CD14-positive monocyte (primary cell): ENCODE measurements at regions not wholly inside any gene's neighbourhood (a gene's known extent, or its start where the extent isn't known, plus 50 kb on each side); places are given as distances from the start of the nearest gene placed in this dataset.

ENCODE experiments used
- DNase-seq, 3 donors: peaks; one replicate each; pipeline ENCODE4 v3.0.0-alpha.2; 2011 to 2022
- H2AFZ ChIP-seq: 2 replicates; pipeline ENCODE4 v1.6.0; 2012; ENCODE audit warnings: mild to moderate bottlenecking, low read depth, low read length, inconsistent platforms; ENCODE audit not compliant: insufficient read depth, poor library complexity, severe bottlenecking
- H3K27ac ChIP-seq, 2 donors: 1 replicate in 1 of 2; 2 replicates in 1 of 2; pipeline ENCODE4 v1.5.1; 2012 to 2013; ENCODE audit warnings: low read length in 2 of 2, control low read depth in 1 of 2, inconsistent platforms in 1 of 2, low read depth in 1 of 2, mild to moderate bottlenecking in 1 of 2
- H3K27me3 ChIP-seq, 2 donors: one replicate each; pipeline versions ENCODE4 v1.6.0 to v1.6.1; 2011 to 2013; ENCODE audit warnings: low read length in 2 of 2; ENCODE audit not compliant: control insufficient read depth in 2 of 2, insufficient read depth in 2 of 2
- H3K36me3 ChIP-seq, 2 donors: replicated peaks in 1 of 2; 1 replicate in 1 of 2; 2 replicates in 1 of 2; pipeline versions ENCODE4 v1.5.1 to v1.6.1; 2012 to 2013; ENCODE audit warnings: low read length in 2 of 2, control low read depth in 1 of 2, inconsistent platforms in 1 of 2, mild to moderate bottlenecking in 1 of 2; ENCODE audit not compliant: insufficient read depth in 2 of 2, control insufficient read depth in 1 of 2
- H3K4me1 ChIP-seq, 2 donors: 1 replicate in 1 of 2; 2 replicates in 1 of 2; pipeline versions ENCODE4 v1.5.1 to v1.6.1; 2012 to 2013; ENCODE audit warnings: low read length in 2 of 2, control low read depth in 1 of 2, inconsistent platforms in 1 of 2, mild to moderate bottlenecking in 1 of 2, moderate library complexity in 1 of 2; ENCODE audit not compliant: insufficient read depth in 2 of 2, control insufficient read depth in 1 of 2
- H3K4me2 ChIP-seq: replicated peaks from 2 replicates; pipeline ENCODE3; 2012; ENCODE audit warnings: low read length, moderate library complexity, mild to moderate bottlenecking; ENCODE audit not compliant: poor library complexity, severe bottlenecking; ENCODE audit errors: extremely low read depth
- H3K4me3 ChIP-seq, 3 experiments: fragments of 200-600 bp in 1 of 3; sonication (generic) in 1 of 3; replicated peaks in 1 of 3; 1 replicate in 2 of 3; 2 replicates in 1 of 3; pipeline ENCODE4 v1.5.1; 2011 to 2013; ENCODE audit warnings: low read length in 3 of 3, mild to moderate bottlenecking in 3 of 3, control low read depth in 2 of 3, low read depth in 2 of 3, inconsistent platforms in 1 of 3, moderate library complexity in 1 of 3
- H3K79me2 ChIP-seq: 2 replicates; pipeline ENCODE4 v1.6.0; 2012; ENCODE audit warnings: mild to moderate bottlenecking, control low read depth, inconsistent platforms, low read length, moderate library complexity; ENCODE audit not compliant: insufficient read depth
- H3K9ac ChIP-seq: 2 replicates; pipeline ENCODE4 v1.6.0; 2017; ENCODE audit warnings: low read length, mild to moderate bottlenecking; ENCODE audit not compliant: insufficient read depth, poor library complexity, severe bottlenecking
- H3K9me3 ChIP-seq, 2 donors: replicated peaks in 1 of 2; 1 replicate in 1 of 2; 2 replicates in 1 of 2; pipeline versions ENCODE4 v1.5.1 to v1.6.1; 2012 to 2013; ENCODE audit warnings: low read length in 2 of 2, control low read depth in 1 of 2; ENCODE audit not compliant: control insufficient read depth in 1 of 2, insufficient read depth in 1 of 2
- H4K20me1 ChIP-seq: 2 replicates; pipeline ENCODE4 v1.6.0; 2012; ENCODE audit warnings: mild to moderate bottlenecking, low read length, control low read depth, moderate library complexity; ENCODE audit not compliant: insufficient read depth
- H3K27ac Mint-ChIP-seq, 7 donors: one replicate each; pipeline ENCODE4 v1.8.0; 2020; ENCODE audit warnings: mild to moderate bottlenecking in 7 of 7, mixed read lengths in 7 of 7, moderate library complexity in 6 of 7, inconsistent platforms in 2 of 7
- H3K27me3 Mint-ChIP-seq, 3 donors: one replicate each; pipeline ENCODE4 v1.8.0; 2021 to 2022; ENCODE audit warnings: low read depth in 3 of 3, mild to moderate bottlenecking in 3 of 3, mixed read lengths in 3 of 3, moderate library complexity in 3 of 3, inconsistent platforms in 1 of 3
- H3K36me3 Mint-ChIP-seq, 2 donors: one replicate each; pipeline ENCODE4 v1.8.0; 2020; ENCODE audit warnings: mixed read lengths in 2 of 2, inconsistent platforms in 1 of 2, mild to moderate bottlenecking in 1 of 2
- H3K4me1 Mint-ChIP-seq: one replicate; pipeline ENCODE4 v1.8.0; 2020; ENCODE audit warnings: mild to moderate bottlenecking, mixed read lengths
- H3K4me3 Mint-ChIP-seq, 2 donors: one replicate each; pipeline ENCODE4 v1.8.0; 2020; ENCODE audit warnings: mild to moderate bottlenecking in 2 of 2, mixed read lengths in 2 of 2, moderate library complexity in 1 of 2
- H3K9me3 Mint-ChIP-seq, 7 donors: one replicate each; pipeline ENCODE4 v1.8.0; 2020 to 2022; ENCODE audit warnings: mixed read lengths in 7 of 7, mild to moderate bottlenecking in 6 of 7, moderate library complexity in 6 of 7, inconsistent platforms in 2 of 7
- WGBS: methylation state at CpG from one replicate; pipeline ENCODE4 v1.1.5; 2013; ENCODE audit warnings: missing lambda C conversion rate; ENCODE audit not compliant: insufficient coverage; 5-methylcytosine and 5-hydroxymethylcytosine counted together
- intact Hi-C, 2 donors: fragments of 100-400 bp; cut with micrococcal nuclease; formaldehyde crosslinking; loops; one replicate each; pipeline versions ENCODE4 v1.15.0 to v1.15.1; 2023
- TF ChIP-seq, protein P1 (sequence below): fragments of 200-600 bp; IDR thresholded peaks from one replicate; pipeline ENCODE4 v1.8.0; 2022; ENCODE audit warnings: antibody characterized with exemption, mild to moderate bottlenecking

DNA sequence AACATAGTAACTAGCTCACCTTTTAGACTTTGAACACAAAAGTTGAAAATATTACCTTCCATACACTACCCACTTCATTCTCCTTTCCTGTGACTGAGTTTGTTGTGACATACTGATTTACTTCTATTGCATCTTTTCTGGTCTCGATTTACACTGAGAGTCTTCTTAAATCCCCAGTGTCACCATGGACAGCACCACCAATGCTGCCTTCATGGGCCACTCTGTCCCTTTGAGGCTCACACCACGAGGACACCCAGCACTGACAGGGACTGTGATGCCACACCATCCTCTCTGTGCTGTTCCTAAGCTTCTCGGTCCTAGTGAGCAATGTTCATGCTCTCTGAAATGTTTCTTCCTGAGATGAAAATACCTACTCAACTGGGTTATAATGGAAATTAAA, 337.1 kb upstream of the IRAK1BP1 start:
- Histone ChIP-seq H3K4me2 (no peak overlapping the region), H3K27me3 (no peaks in the 10 kb centered on the region), H3K4me3 (no peak overlapping the region), H3K4me1 (no peaks in the 10 kb centered on the region), H3K27ac (no peak overlapping the region), H3K9me3 (peaks cover 0 to 3% of the 10 kb centered on the region in 2 donors), H2AFZ (no peak overlapping the region), H3K9ac (no peak overlapping the region), H3K36me3 (no peaks in the 10 kb centered on the region), H3K79me2 (no peaks in the 10 kb centered on the region), H4K20me1 (no peaks in the 10 kb centered on the region)
- TF ChIP-seq, protein P1, sequence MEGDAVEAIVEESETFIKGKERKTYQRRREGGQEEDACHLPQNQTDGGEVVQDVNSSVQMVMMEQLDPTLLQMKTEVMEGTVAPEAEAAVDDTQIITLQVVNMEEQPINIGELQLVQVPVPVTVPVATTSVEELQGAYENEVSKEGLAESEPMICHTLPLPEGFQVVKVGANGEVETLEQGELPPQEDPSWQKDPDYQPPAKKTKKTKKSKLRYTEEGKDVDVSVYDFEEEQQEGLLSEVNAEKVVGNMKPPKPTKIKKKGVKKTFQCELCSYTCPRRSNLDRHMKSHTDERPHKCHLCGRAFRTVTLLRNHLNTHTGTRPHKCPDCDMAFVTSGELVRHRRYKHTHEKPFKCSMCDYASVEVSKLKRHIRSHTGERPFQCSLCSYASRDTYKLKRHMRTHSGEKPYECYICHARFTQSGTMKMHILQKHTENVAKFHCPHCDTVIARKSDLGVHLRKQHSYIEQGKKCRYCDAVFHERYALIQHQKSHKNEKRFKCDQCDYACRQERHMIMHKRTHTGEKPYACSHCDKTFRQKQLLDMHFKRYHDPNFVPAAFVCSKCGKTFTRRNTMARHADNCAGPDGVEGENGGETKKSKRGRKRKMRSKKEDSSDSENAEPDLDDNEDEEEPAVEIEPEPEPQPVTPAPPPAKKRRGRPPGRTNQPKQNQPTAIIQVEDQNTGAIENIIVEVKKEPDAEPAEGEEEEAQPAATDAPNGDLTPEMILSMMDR, result no peak
- H3K36me3 Mint-ChIP-seq, result no peaks in the 10 kb centered on the region
- DNase-seq, result no peak
- H3K27ac Mint-ChIP-seq, result peak overlapping the region in 1 of 7 donors; percentile 6
- peaks cover 0 to 4% (median 0%) of the 10 kb centered on the region in 7 donors for H3K9me3 Mint-ChIP-seq
- WGBS, result 35% methylated on average over 2 of the region's 3 CpGs
- no peak overlapping the region for H3K4me3 Mint-ChIP-seq
- no peaks in the 10 kb centered on the region for H3K4me1 Mint-ChIP-seq
- no peaks in the 10 kb centered on the region for H3K27me3 Mint-ChIP-seq
- intact Hi-C loops, result no loop called here

DNA sequence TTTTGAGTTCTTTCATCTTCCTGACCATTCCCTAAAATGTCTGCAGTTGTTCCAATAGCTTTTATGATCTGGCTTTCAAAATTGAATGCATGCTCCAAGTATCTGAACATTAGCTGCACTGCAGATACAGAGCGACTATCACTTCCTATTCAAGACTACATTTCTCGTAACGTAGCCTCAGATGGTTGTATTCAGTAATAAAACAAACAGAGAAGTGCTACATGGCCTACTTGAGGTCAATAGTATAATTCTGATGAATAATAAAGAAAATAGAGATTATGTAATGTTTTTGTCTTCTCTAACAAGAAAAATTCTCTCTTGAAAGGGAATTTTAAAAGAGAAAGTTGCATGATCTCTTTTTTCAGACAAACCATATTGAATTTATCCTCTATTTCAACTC, 333.9 kb upstream of the IRAK1BP1 start:
- DNase-seq, result no peak
- no peaks in the 10 kb centered on the region for H3K27me3 ChIP-seq
- no peaks in the 10 kb centered on the region for H3K79me2 ChIP-seq
- no peak overlapping the region for H3K4me3 ChIP-seq
- H3K27me3 Mint-ChIP-seq, result no peaks in the 10 kb centered on the region
- no peaks in the 10 kb centered on the region for H4K20me1 ChIP-seq
- no peak overlapping the region for H3K4me3 Mint-ChIP-seq
- H3K36me3 Mint-ChIP-seq, result no peaks in the 10 kb centered on the region
- no peak overlapping the region for H3K27ac ChIP-seq
- WGBS, result no CpG with 5 or more reads among the region's 3 CpGs
- TF ChIP-seq, protein P1, result no peak
- H3K36me3 ChIP-seq, result no peaks in the 10 kb centered on the region
- H2AFZ ChIP-seq, result no peak overlapping the region
- no peak overlapping the region for H3K27ac Mint-ChIP-seq
- no peaks in the 10 kb centered on the region for H3K4me1 Mint-ChIP-seq
- intact Hi-C loops, result no loop called here
- H3K9ac ChIP-seq, result no peak overlapping the region
- H3K9me3 Mint-ChIP-seq, result peaks cover 0 to 8% (median 3%) of the 10 kb centered on the region in 7 donors
- H3K9me3 ChIP-seq, result peaks cover 0 to 3% of the 10 kb centered on the region in 2 donors
- no peaks in the 10 kb centered on the region for H3K4me1 ChIP-seq
- H3K4me2 ChIP-seq, result no peak overlapping the region
